H1 (cell line): ENCODE measurements at regions not wholly inside any gene's neighbourhood (a gene's known extent, or its start where the extent isn't known, plus 50 kb on each side); places are given as distances from the start of the nearest gene placed in this dataset.

Source experiments
- CTCF ChIA-PET: fragments of 300-600 bp; sonication (Branson Sonifier 250); formaldehyde crosslinking; loops from one replicate; lab custom pipeline; 2021; ENCODE audit not compliant: partially characterized antibody; lab: Charles Lee
- POLR2A ChIA-PET: fragments of 300-600 bp; sonication (Branson Sonifier 250); formaldehyde crosslinking; loops from one replicate; lab custom pipeline; 2021; ENCODE audit warnings: inconsistent platforms; ENCODE audit not compliant: partially characterized antibody; lab: Charles Lee
- DNase-seq, 2 experiments: peaks; one replicate each; pipeline versions ENCODE4 v3.0.0 to v3.0.0-alpha.2; 2010 to 2022; ENCODE audit warnings: low spot score in 2 of 2, low read depth in 1 of 2, mixed read lengths in 1 of 2
- FAIRE-seq: peaks from 2 replicates; lab custom pipeline; 2011; peaks lifted over from hg19 to GRCh38; lab: Jason Lieb, UNC
- H2AFZ ChIP-seq: 2 replicates; pipeline ENCODE4 v1.8.1; 2012; ENCODE audit warnings: low read length, inconsistent platforms
- H2AK5ac ChIP-seq: 2 replicates; pipeline ENCODE4 v1.6.1; 2013; ENCODE audit warnings: low read depth, low read length
- H2BK120ac ChIP-seq: replicated peaks from 2 replicates; pipeline ENCODE3; 2013; ENCODE audit warnings: low read depth, low read length, inconsistent platforms
- H2BK12ac ChIP-seq: 2 replicates; pipeline ENCODE4 v1.6.1; 2013; ENCODE audit warnings: low read depth, low read length
- H2BK15ac ChIP-seq: 2 replicates; pipeline ENCODE4 v1.6.1; 2013; ENCODE audit warnings: low read length
- H2BK20ac ChIP-seq: 2 replicates; pipeline ENCODE4 v1.6.1; 2013; ENCODE audit warnings: low read length
- H2BK5ac ChIP-seq: 2 replicates; pipeline ENCODE4 v1.6.1; 2013; ENCODE audit warnings: low read depth, low read length
- H3K14ac ChIP-seq: 2 replicates; pipeline ENCODE4 v1.6.1; 2013; ENCODE audit warnings: inconsistent platforms; ENCODE audit not compliant: insufficient read length
- H3K18ac ChIP-seq: 2 replicates; pipeline ENCODE4 v1.6.1; 2013; ENCODE audit warnings: low read length; ENCODE audit errors: extremely low read depth
- H3K23ac ChIP-seq: 2 replicates; pipeline ENCODE4 v1.6.1; 2013; ENCODE audit warnings: inconsistent platforms; ENCODE audit not compliant: insufficient read length
- H3K23me2 ChIP-seq: 2 replicates; pipeline ENCODE4 v1.6.1; 2013; ENCODE audit warnings: low read depth, low read length
- H3K27ac ChIP-seq: 2 replicates; pipeline ENCODE4 v1.6.1; 2011; ENCODE audit warnings: low read depth, low read length, inconsistent platforms
- H3K27me3 ChIP-seq, 4 experiments: replicated peaks in 1 of 4; 1 replicate in 1 of 4; 2 replicates in 3 of 4; pipeline versions ENCODE4 v1.6.1 to v1.8.1; 2011 to 2013; ENCODE audit warnings: low read length in 3 of 4, mild to moderate bottlenecking in 3 of 4, inconsistent platforms in 2 of 4, mixed read lengths in 2 of 4, moderate library complexity in 1 of 4; ENCODE audit not compliant: control insufficient read depth in 3 of 4, insufficient read depth in 3 of 4; ENCODE audit errors: extremely low read depth in 1 of 4
- H3K36me3 ChIP-seq, 4 experiments: 2 replicates each; pipeline versions ENCODE4 v1.6.1 to v1.8.1; 2011 to 2013; ENCODE audit warnings: mild to moderate bottlenecking in 4 of 4, low read length in 3 of 4, moderate library complexity in 2 of 4, control low read depth in 1 of 4, inconsistent platforms in 1 of 4; ENCODE audit not compliant: insufficient read depth in 4 of 4, control insufficient read depth in 2 of 4
- H3K4ac ChIP-seq: replicated peaks from 2 replicates; pipeline ENCODE3; 2013; ENCODE audit warnings: low read length, low read depth, mixed read lengths, inconsistent platforms; ENCODE audit not compliant: insufficient read length
- H3K4me1 ChIP-seq, 4 experiments: replicated peaks in 1 of 4; 1 replicate in 1 of 4; 2 replicates in 3 of 4; pipeline versions ENCODE4 v1.6.1 to v1.8.1; 2011 to 2013; ENCODE audit warnings: low read length in 3 of 4, inconsistent platforms in 2 of 4, mixed read lengths in 1 of 4; ENCODE audit not compliant: insufficient read depth in 4 of 4, control insufficient read depth in 3 of 4
- H3K4me2 ChIP-seq, 2 experiments: 2 replicates each; pipeline versions ENCODE4 v1.6.1 to v1.8.1; 2011 to 2013; ENCODE audit warnings: low read depth in 2 of 2, low read length in 2 of 2, control low read depth in 1 of 2, inconsistent platforms in 1 of 2, mild to moderate bottlenecking in 1 of 2; ENCODE audit not compliant: insufficient read depth in 1 of 2
- H3K4me3 ChIP-seq, 4 experiments: fragments of 200-600, 300-600 bp in 1 of 4; sonication (generic), shearing (Covaris generic), sonication (Bioruptor Twin) in 1 of 4; 2 replicates each; pipeline versions ENCODE4 v1.5.1 to v1.8.1; 2011 to 2016; ENCODE audit warnings: low read length in 4 of 4, low read depth in 3 of 4, control low read depth in 2 of 4, inconsistent platforms in 2 of 4, mild to moderate bottlenecking in 2 of 4, mixed read lengths in 1 of 4, moderate library complexity in 1 of 4; ENCODE audit not compliant: insufficient read depth in 2 of 4; ENCODE audit errors: extremely low read depth in 1 of 4
- H3K56ac ChIP-seq: replicated peaks from 2 replicates; pipeline ENCODE3; 2013; ENCODE audit warnings: low read depth, mild to moderate bottlenecking, mixed read lengths, low read length, inconsistent platforms; ENCODE audit not compliant: insufficient read length
- H3K79me1 ChIP-seq: 2 replicates; pipeline ENCODE4 v1.6.1; 2013; ENCODE audit warnings: low read depth, low read length, control low read depth
- H3K79me2 ChIP-seq, 2 experiments: 2 replicates each; pipeline versions ENCODE4 v1.6.1 to v1.8.1; 2012 to 2013; ENCODE audit warnings: low read length in 2 of 2, mild to moderate bottlenecking in 2 of 2, inconsistent platforms in 1 of 2; ENCODE audit not compliant: insufficient read depth in 2 of 2, control insufficient read depth in 1 of 2
- H3K9ac ChIP-seq, 4 experiments: replicated peaks in 1 of 4; 1 replicate in 1 of 4; 2 replicates in 3 of 4; pipeline versions ENCODE4 v1.6.1 to v1.8.1; 2011 to 2013; ENCODE audit warnings: low read depth in 3 of 4, low read length in 3 of 4, control low read depth in 2 of 4, mild to moderate bottlenecking in 2 of 4, moderate library complexity in 2 of 4, inconsistent platforms in 1 of 4; ENCODE audit errors: extremely low read depth in 1 of 4
- H3K9me3 ChIP-seq, 2 experiments: 2 replicates each; pipeline versions ENCODE4 v1.6.1 to v1.8.1; 2012 to 2013; ENCODE audit warnings: mild to moderate bottlenecking in 2 of 2, moderate library complexity in 2 of 2, control low read depth in 1 of 2, inconsistent platforms in 1 of 2, low read depth in 1 of 2, low read length in 1 of 2, mixed read lengths in 1 of 2; ENCODE audit not compliant: insufficient read depth in 2 of 2
- H4K20me1 ChIP-seq, 2 experiments: replicated peaks in 1 of 2; 2 replicates each; pipeline versions ENCODE3 to v1.8.1; 2011 to 2013; ENCODE audit warnings: inconsistent platforms in 2 of 2, low read length in 2 of 2, mild to moderate bottlenecking in 1 of 2; ENCODE audit not compliant: insufficient read depth in 2 of 2, control insufficient read depth in 1 of 2
- H4K5ac ChIP-seq: 2 replicates; pipeline ENCODE4 v1.6.1; 2013; ENCODE audit warnings: low read length, low read depth, mixed read lengths, inconsistent platforms; ENCODE audit not compliant: insufficient read length
- H4K8ac ChIP-seq: 2 replicates; pipeline ENCODE4 v1.8.0; 2013; ENCODE audit warnings: mild to moderate bottlenecking, moderate library complexity, low read length, inconsistent platforms; ENCODE audit not compliant: insufficient read depth; ENCODE audit errors: extremely low read depth
- H4K91ac ChIP-seq: replicated peaks from 2 replicates; pipeline ENCODE3; 2013; ENCODE audit warnings: low read length, mixed read lengths, inconsistent platforms; ENCODE audit not compliant: insufficient read length
- GABPA ChIP-seq: IDR thresholded peaks from 2 replicates; pipeline ENCODE4 v1.6.1; 2011; ENCODE audit warnings: mild to moderate bottlenecking, low read length, moderate library complexity, borderline replicate concordance; ENCODE audit not compliant: insufficient read depth
- JUND ChIP-seq: IDR thresholded peaks from 2 replicates; pipeline ENCODE4 v1.6.1; 2011; ENCODE audit warnings: mild to moderate bottlenecking, improper control_type of control experiment, low read length
- NANOG ChIP-seq: IDR thresholded peaks from 2 replicates; pipeline ENCODE4 v1.6.1; 2011; ENCODE audit warnings: low read length, low read depth, mild to moderate bottlenecking, inconsistent platforms; ENCODE audit not compliant: insufficient read depth, poor library complexity, severe bottlenecking
- POLR2AphosphoS5 ChIP-seq: IDR thresholded peaks from 2 replicates; pipeline ENCODE4 v1.6.1; 2011; ENCODE audit warnings: low read depth, low read length
- POU5F1 ChIP-seq: IDR thresholded peaks from 2 replicates; pipeline ENCODE4 v1.6.1; 2011; ENCODE audit warnings: low read depth, mild to moderate bottlenecking, low read length, moderate library complexity
- SIN3A ChIP-seq, 2 experiments: IDR thresholded peaks in 1 of 2; conservative IDR thresholded peaks in 1 of 2; 2 replicates each; pipeline ENCODE4 v1.6.1; 2011 to 2012; ENCODE audit warnings: low read length in 2 of 2, improper control_type of control experiment in 1 of 2, low read depth in 1 of 2, mild to moderate bottlenecking in 1 of 2
- SP2 ChIP-seq: IDR thresholded peaks from 2 replicates; pipeline ENCODE4 v1.6.1; 2012; ENCODE audit warnings: mild to moderate bottlenecking, low read length, inconsistent platforms
- SP4 ChIP-seq: IDR thresholded peaks from 2 replicates; pipeline ENCODE4 v1.6.1; 2012; ENCODE audit warnings: low read length, inconsistent platforms
- WGBS, 2 experiments: shearing (Covaris generic) in 1 of 2; methylation state at CpG; one replicate each; pipeline versions ENCODE4 v1.1.6 to v1.1.7; 2013 to 2015; ENCODE audit warnings: low lambda C conversion rate in 2 of 2, mixed read lengths in 2 of 2, inconsistent platforms in 1 of 2, low coverage in 1 of 2, missing lambda C conversion rate in 1 of 2; ENCODE audit not compliant: insufficient replicate concordance in 2 of 2, insufficient coverage in 1 of 2, insufficient read length in 1 of 2; ENCODE audit errors: extremely low coverage in 1 of 2, missing lambda C conversion rate in 1 of 2; 5-methylcytosine and 5-hydroxymethylcytosine counted together
- TF ChIP-seq, protein P1 (sequence below): IDR thresholded peaks from 2 replicates; pipeline ENCODE4 v1.6.1; 2012; ENCODE audit warnings: inconsistent platforms
- TF ChIP-seq, protein P2 (sequence below): IDR thresholded peaks from 2 replicates; pipeline ENCODE4 v1.6.1; 2011; ENCODE audit warnings: low read depth, mild to moderate bottlenecking, low read length; ENCODE audit not compliant: insufficient read depth
- TF ChIP-seq, protein P3 (sequence below): IDR thresholded peaks from 2 replicates; pipeline ENCODE4 v1.6.1; 2012; ENCODE audit warnings: low read length, inconsistent platforms

GRCh38 chr16:61296814-61297213, 739.4 kb downstream of the CDH8 start:
- Histone ChIP-seq H3K4ac (no peak overlapping the region), H2BK20ac (peak overlapping the region; percentile 61; the same call in 1 of the 2 replicates), H3K18ac (no peak overlapping the region), H2AFZ (peak overlapping the region; percentile 68; the same call in 1 of the 2 replicates), H3K9me3 (no peaks in the 10 kb centered on the region), H3K79me2 (no peaks in the 10 kb centered on the region), H2AK5ac (no peak overlapping the region), H3K79me1 (no peaks in the 10 kb centered on the region), H4K91ac (no peak overlapping the region), H4K5ac (no peak overlapping the region), H2BK5ac (no peak overlapping the region; the same call in 1 of the 2 replicates), H3K4me3 (no peak overlapping the region), H4K8ac (no peak overlapping the region), H3K27ac (no peak overlapping the region), H2BK120ac (peak overlapping the region; percentile 43), H3K4me1 (peaks cover 0 to 11% (median 1%) of the 10 kb centered on the region in 4 experiments; a peak in 2 of 7 replicates), H3K4me2 (no peak overlapping the region; a peak in 1 of 4 replicates), H3K9ac (no peak overlapping the region), H3K27me3 (no peaks in the 10 kb centered on the region), H2BK12ac (peak overlapping the region; percentile 60; the same call in 1 of the 2 replicates), H3K14ac (no peak overlapping the region), H3K56ac (no peak overlapping the region), H3K36me3 (no peaks in the 10 kb centered on the region), H2BK15ac (no peak overlapping the region), H4K20me1 (no peaks in the 10 kb centered on the region), H3K23me2 (no peaks in the 10 kb centered on the region), H3K23ac (no peak overlapping the region)
- WGBS, 2 experiments, result 91% methylated on average over 3 of the region's 3 CpGs; no CpG with 5 or more reads in 1 of the 2 experiments
- ChIA-PET POLR2A (no interaction called here), CTCF (no interaction called here)
- no peak for TF ChIP-seq SIN3A (conservative IDR thresholded peaks at IDR 0.05 in 1 of 2, IDR thresholded peaks at IDR 0.05 in 1 of 2; ENCODE audit: low read depth in 1 of 2, low read length in 2 of 2)
- TF ChIP-seq, protein P1, sequence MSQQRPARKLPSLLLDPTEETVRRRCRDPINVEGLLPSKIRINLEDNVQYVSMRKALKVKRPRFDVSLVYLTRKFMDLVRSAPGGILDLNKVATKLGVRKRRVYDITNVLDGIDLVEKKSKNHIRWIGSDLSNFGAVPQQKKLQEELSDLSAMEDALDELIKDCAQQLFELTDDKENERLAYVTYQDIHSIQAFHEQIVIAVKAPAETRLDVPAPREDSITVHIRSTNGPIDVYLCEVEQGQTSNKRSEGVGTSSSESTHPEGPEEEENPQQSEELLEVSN, result no peak
- no peak for TF ChIP-seq GABPA
- no peak for TF ChIP-seq SP2
- TF ChIP-seq POU5F1, result no peak
- TF ChIP-seq NANOG, result no peak
- TF ChIP-seq, protein P2, sequence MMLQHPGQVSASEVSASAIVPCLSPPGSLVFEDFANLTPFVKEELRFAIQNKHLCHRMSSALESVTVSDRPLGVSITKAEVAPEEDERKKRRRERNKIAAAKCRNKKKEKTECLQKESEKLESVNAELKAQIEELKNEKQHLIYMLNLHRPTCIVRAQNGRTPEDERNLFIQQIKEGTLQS, result no peak
- TF ChIP-seq POLR2AphosphoS5, result no peak
- no peak for TF ChIP-seq SP4
- TF ChIP-seq, protein P3, sequence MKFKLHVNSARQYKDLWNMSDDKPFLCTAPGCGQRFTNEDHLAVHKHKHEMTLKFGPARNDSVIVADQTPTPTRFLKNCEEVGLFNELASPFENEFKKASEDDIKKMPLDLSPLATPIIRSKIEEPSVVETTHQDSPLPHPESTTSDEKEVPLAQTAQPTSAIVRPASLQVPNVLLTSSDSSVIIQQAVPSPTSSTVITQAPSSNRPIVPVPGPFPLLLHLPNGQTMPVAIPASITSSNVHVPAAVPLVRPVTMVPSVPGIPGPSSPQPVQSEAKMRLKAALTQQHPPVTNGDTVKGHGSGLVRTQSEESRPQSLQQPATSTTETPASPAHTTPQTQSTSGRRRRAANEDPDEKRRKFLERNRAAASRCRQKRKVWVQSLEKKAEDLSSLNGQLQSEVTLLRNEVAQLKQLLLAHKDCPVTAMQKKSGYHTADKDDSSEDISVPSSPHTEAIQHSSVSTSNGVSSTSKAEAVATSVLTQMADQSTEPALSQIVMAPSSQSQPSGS, result no peak
- no peak for TF ChIP-seq JUND
- no peak for FAIRE-seq
- no peak for DNase-seq
